Fibroblast of lung (primary cell): ENCODE measurements at regions not wholly inside any gene's neighbourhood (a gene's known extent, or its start where the extent isn't known, plus 50 kb on each side); places are given as distances from the start of the nearest gene placed in this dataset.

ENCODE experiments used
- DNase-seq, 2 donors: peaks; one replicate each; pipeline versions ENCODE4 v3.0.0 to v3.0.0-alpha.2; 2010; ENCODE audit warnings: low read depth in 2 of 2
- H2AFZ ChIP-seq: 2 replicates; pipeline ENCODE4 v1.5.1; 2012; ENCODE audit warnings: low read length, control low read depth, inconsistent platforms
- H3K27ac ChIP-seq: 2 replicates; pipeline ENCODE4 v1.5.1; 2011; ENCODE audit warnings: low read length, control low read depth; ENCODE audit not compliant: insufficient read depth
- H3K27me3 ChIP-seq: 2 replicates; pipeline ENCODE4 v1.5.1; 2011; ENCODE audit warnings: mild to moderate bottlenecking, low read length; ENCODE audit not compliant: control insufficient read depth, insufficient read depth
- H3K36me3 ChIP-seq: 2 replicates; pipeline ENCODE4 v1.5.1; 2011; ENCODE audit warnings: low read length; ENCODE audit not compliant: control insufficient read depth, insufficient read depth
- H3K4me1 ChIP-seq: 2 replicates; pipeline ENCODE4 v1.5.1; 2011; ENCODE audit warnings: low read length; ENCODE audit not compliant: control insufficient read depth, insufficient read depth; ENCODE audit errors: extremely low read depth
- H3K4me2 ChIP-seq: 2 replicates; pipeline ENCODE4 v1.5.1; 2011; ENCODE audit warnings: low read length, control low read depth; ENCODE audit not compliant: insufficient read depth; ENCODE audit errors: extremely low read depth
- H3K4me3 ChIP-seq, 4 experiments: fragments of 200-600 bp in 1 of 4; sonication (generic) in 1 of 4; replicated peaks in 1 of 4; 2 replicates each; pipeline ENCODE4 v1.5.1; 2011 to 2016; ENCODE audit warnings: low read length in 4 of 4, low read depth in 3 of 4, mild to moderate bottlenecking in 3 of 4, control low read depth in 2 of 4, inconsistent platforms in 1 of 4, mixed read lengths in 1 of 4; ENCODE audit not compliant: insufficient read depth in 1 of 4; ENCODE audit errors: control extremely low read depth in 1 of 4
- H3K79me2 ChIP-seq: 2 replicates; pipeline ENCODE4 v1.5.1; 2012; ENCODE audit warnings: mild to moderate bottlenecking, low read length, inconsistent platforms; ENCODE audit not compliant: control insufficient read depth, insufficient read depth
- H3K9ac ChIP-seq: 2 replicates; pipeline ENCODE4 v1.5.1; 2011; ENCODE audit warnings: mild to moderate bottlenecking, low read length, control low read depth; ENCODE audit not compliant: insufficient read depth
- H3K9me3 ChIP-seq: 2 replicates; pipeline ENCODE4 v1.5.1; 2012; ENCODE audit warnings: low read depth, low read length; ENCODE audit not compliant: control insufficient read depth, insufficient read depth
- H4K20me1 ChIP-seq: 2 replicates; pipeline ENCODE4 v1.5.1; 2011; ENCODE audit warnings: low read length; ENCODE audit not compliant: control insufficient read depth, insufficient read depth; ENCODE audit errors: extremely low read depth
- CTCF ChIP-seq, 2 donors: IDR thresholded peaks in 1 of 2; conservative IDR thresholded peaks in 1 of 2; 1 replicate in 1 of 2; 2 replicates in 1 of 2; pipeline ENCODE4 v1.5.1; 2011 to 2012; ENCODE audit warnings: low read length in 2 of 2, control low read depth in 1 of 2, inconsistent platforms in 1 of 2, low read depth in 1 of 2, mild to moderate bottlenecking in 1 of 2
- EZH2 ChIP-seq: IDR thresholded peaks from 2 replicates; pipeline ENCODE4 v1.5.1; 2012; ENCODE audit warnings: low read length, control low read depth, mild to moderate bottlenecking; ENCODE audit errors: missing control alignments

- H3K27me3 ChIP-seq = no peaks in the 10 kb centered on the region
- no peak overlapping the region for H3K4me2 ChIP-seq
- H3K9ac ChIP-seq = no peak overlapping the region
- TF ChIP-seq CTCF (conservative IDR thresholded peaks at IDR 0.05 in 1 of 2, IDR thresholded peaks at IDR 0.05 in 1 of 2; ENCODE audit: low read depth in 1 of 2, low read length in 2 of 2) = no peak
- no peak for TF ChIP-seq EZH2
- H3K9me3 ChIP-seq = no peaks in the 10 kb centered on the region
- no peak overlapping the region for H3K27ac ChIP-seq
- H3K4me3 ChIP-seq = no peak overlapping the region
- no peaks in the 10 kb centered on the region for H3K36me3 ChIP-seq
- no peaks in the 10 kb centered on the region for H3K79me2 ChIP-seq
- no peaks in the 10 kb centered on the region for H3K4me1 ChIP-seq
- no peak for DNase-seq
- H2AFZ ChIP-seq = no peak overlapping the region
- H4K20me1 ChIP-seq = no peaks in the 10 kb centered on the region
Observed at GRCh38 chr10:128482052-128482451, 355.8 kb upstream of the MKI67 start.

DNA sequence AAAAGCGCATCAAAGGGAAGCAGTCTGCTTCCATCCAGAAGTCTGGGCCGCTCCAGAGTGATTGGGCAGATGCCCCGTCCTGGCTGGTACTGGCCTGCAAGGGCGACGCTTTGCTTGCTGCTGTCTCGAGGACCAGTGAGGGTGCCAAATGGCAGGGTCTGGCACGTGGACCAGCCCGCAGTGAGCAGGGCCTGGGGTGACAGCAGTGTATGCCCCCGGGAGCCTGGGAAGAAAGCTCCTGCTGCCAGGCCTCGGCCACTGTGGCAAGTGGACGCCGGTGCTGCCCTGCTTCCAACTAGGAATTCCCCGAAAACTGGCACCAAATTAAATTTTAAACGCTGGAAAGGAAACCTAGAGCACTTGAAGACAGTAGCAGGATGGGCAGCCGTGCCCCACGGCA, 357.0 kb upstream of the MKI67 start:
- Histone ChIP-seq H3K9me3 (no peaks in the 10 kb centered on the region), H3K4me3 (no peak overlapping the region), H3K36me3 (no peaks in the 10 kb centered on the region), H3K9ac (no peak overlapping the region), H3K4me1 (no peaks in the 10 kb centered on the region), H3K79me2 (no peaks in the 10 kb centered on the region), H3K27ac (no peak overlapping the region), H4K20me1 (no peaks in the 10 kb centered on the region), H3K27me3 (no peaks in the 10 kb centered on the region), H2AFZ (no peak overlapping the region), H3K4me2 (no peak overlapping the region)
- TF ChIP-seq CTCF (conservative IDR thresholded peaks at IDR 0.05 in 1 of 2, IDR thresholded peaks at IDR 0.05 in 1 of 2; ENCODE audit: low read depth in 1 of 2, low read length in 2 of 2) (no peak), EZH2 (no peak)
- DNase-seq = no peak

DNA sequence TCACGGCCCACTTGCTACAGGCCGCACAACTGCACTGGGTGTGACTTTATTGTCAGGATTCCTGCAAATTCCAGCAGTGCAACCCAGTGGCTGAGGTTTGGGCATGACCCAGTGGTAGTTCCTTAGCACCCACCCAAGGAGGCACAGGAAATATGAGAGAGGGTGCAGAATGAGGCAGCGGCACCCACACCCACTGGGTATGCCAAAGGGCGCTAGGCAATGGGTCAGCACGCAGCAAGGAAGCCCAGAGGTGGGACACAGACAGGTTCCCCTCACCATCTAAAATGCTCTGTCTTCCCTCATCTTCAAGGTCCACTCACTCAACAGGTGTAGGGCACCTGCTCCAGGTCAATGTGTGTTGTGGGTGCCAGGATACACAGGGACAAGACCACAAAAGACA, 357.8 kb upstream of the MKI67 start:
- no peak for DNase-seq
- Histone ChIP-seq H3K4me1 (no peaks in the 10 kb centered on the region), H4K20me1 (no peaks in the 10 kb centered on the region), H3K9me3 (no peaks in the 10 kb centered on the region), H3K9ac (no peak overlapping the region), H3K36me3 (no peaks in the 10 kb centered on the region), H2AFZ (no peak overlapping the region), H3K4me3 (no peak overlapping the region), H3K27me3 (no peaks in the 10 kb centered on the region), H3K27ac (no peak overlapping the region), H3K4me2 (no peak overlapping the region), H3K79me2 (no peaks in the 10 kb centered on the region)
- TF ChIP-seq EZH2 = no peak
- TF ChIP-seq CTCF (conservative IDR thresholded peaks at IDR 0.05 in 1 of 2, IDR thresholded peaks at IDR 0.05 in 1 of 2; ENCODE audit: low read depth in 1 of 2, low read length in 2 of 2) = no peak
